HCT116 (cell line): ENCODE measurements at regions not wholly inside any gene's neighbourhood (a gene's known extent, or its start where the extent isn't known, plus 50 kb on each side); places are given as distances from the start of the nearest gene placed in this dataset.
"Not testable (repeated sequence)": the region's sequence is repeated elsewhere in the genome, so short reads cannot be mapped to it uniquely, and the experiment has no call there.

Source experiments
- ATAC-seq: fragments of 200-7000 bp; cut with Tn5 transposase; 2 replicates; pipeline ENCODE4 v1.9.1; 2020; ENCODE audit warnings: mild to moderate bottlenecking, moderate library complexity
- BruUV-seq: library from RNA; stranded (reverse); fragments of 400-500 nt; replicated peaks from 2 replicates; lab custom pipeline; 2021; lab: Mats Ljungman, UMichigan
- CTCF ChIA-PET: fragments of 300-600 bp; sonication (Branson Sonifier 250); formaldehyde crosslinking; loops from one replicate; lab custom pipeline; 2021; ENCODE audit warnings: antibody characterized with exemption; lab: Charles Lee
- POLR2A ChIA-PET: fragments of 300-600, 350-600 bp; sonication (Branson Sonifier 250); formaldehyde crosslinking; loops from one replicate; lab custom pipeline; 2021; ENCODE audit warnings: antibody characterized with exemption; lab: Charles Lee
- RAD21 ChIA-PET, 2 experiments: fragments of 300-600 bp; sonication (Branson Sonifier 250); formaldehyde crosslinking; loops; one replicate each; lab custom pipeline; 2023; ENCODE audit warnings: low total read pairs in 2 of 2; ENCODE audit not compliant: uncharacterized antibody in 2 of 2, unreplicated experiment in 2 of 2, low non-redundant PET in 1 of 2; lab: Charles Lee
- DNase-seq: peaks from one replicate; pipeline ENCODE4 v3.0.0-alpha.2; 2010; ENCODE audit warnings: low read depth, low spot score
- H2AFZ ChIP-seq: fragments of 200-600 bp; shearing (Covaris generic), sonication (generic); 2 replicates; pipeline ENCODE4 v1.6.1; 2017; ENCODE audit warnings: low read depth, mixed run types, mixed read lengths, antibody characterized with exemption, low read length; ENCODE audit not compliant: poor library complexity, severe bottlenecking
- H3K27ac ChIP-seq: 2 replicates; pipeline ENCODE4 v1.5.1; 2012; ENCODE audit warnings: low read depth, low read length
- H3K27me3 ChIP-seq: fragments of 200-600 bp; sonication (generic); 2 replicates; pipeline ENCODE4 v1.6.1; 2016; ENCODE audit warnings: mixed run types, low read length, mixed read lengths; ENCODE audit not compliant: insufficient read depth
- H3K36me3 ChIP-seq, 2 experiments: fragments of 200-500 bp in 1 of 2; fragments of 200-600 bp in 1 of 2; sonication (Bioruptor generic) in 1 of 2; sonication (generic) in 1 of 2; 2 replicates each; pipeline versions ENCODE4 v1.5.1 to v1.6.1; 2014 to 2016; ENCODE audit warnings: low read length in 2 of 2, inconsistent platforms in 1 of 2, mixed read lengths in 1 of 2, mixed run types in 1 of 2; ENCODE audit not compliant: insufficient read depth in 2 of 2, control insufficient read depth in 1 of 2
- H3K4me1 ChIP-seq, 2 experiments: fragments of 200-600 bp in 1 of 2; sonication (generic) in 1 of 2; 2 replicates each; pipeline versions ENCODE4 v1.5.1 to v1.6.1; 2012 to 2017; ENCODE audit warnings: low read length in 2 of 2, inconsistent platforms in 1 of 2, mild to moderate bottlenecking in 1 of 2, mixed read lengths in 1 of 2, mixed run types in 1 of 2, moderate library complexity in 1 of 2; ENCODE audit not compliant: insufficient read depth in 2 of 2, control insufficient read depth in 1 of 2
- H3K4me2 ChIP-seq: fragments of 200-600 bp; sonication (generic); 2 replicates; pipeline ENCODE4 v1.6.1; 2017; ENCODE audit warnings: mixed run types, low read length, mixed read lengths
- H3K4me3 ChIP-seq, 2 experiments: fragments of 200-600 bp in 1 of 2; sonication (generic) in 1 of 2; replicated peaks in 1 of 2; 2 replicates each; pipeline ENCODE4 v1.5.1; 2011 to 2016; ENCODE audit warnings: low read length in 2 of 2, control low read depth in 1 of 2, low read depth in 1 of 2, mild to moderate bottlenecking in 1 of 2, mixed read lengths in 1 of 2, mixed run types in 1 of 2
- H3K79me2 ChIP-seq: fragments of 200-600 bp; sonication (generic); 2 replicates; pipeline ENCODE4 v1.6.1; 2017; ENCODE audit warnings: mild to moderate bottlenecking, mixed run types, low read length, moderate library complexity, mixed read lengths; ENCODE audit not compliant: insufficient read depth
- H3K9ac ChIP-seq: fragments of 200-600 bp; sonication (generic); 2 replicates; pipeline ENCODE4 v1.6.1; 2016; ENCODE audit warnings: low read length, mixed read lengths
- H3K9me2 ChIP-seq: fragments of 200-600 bp; sonication (generic), shearing (Covaris generic); 2 replicates; pipeline ENCODE4 v1.6.1; 2017; ENCODE audit warnings: mixed run types, mild to moderate bottlenecking, moderate library complexity; ENCODE audit not compliant: insufficient read depth
- H3K9me3 ChIP-seq, 2 experiments: fragments of 200-500 bp in 1 of 2; fragments of 200-600 bp in 1 of 2; sonication (Bioruptor generic) in 1 of 2; sonication (generic) in 1 of 2; 2 replicates each; pipeline ENCODE4 v1.6.1; 2014 to 2017; ENCODE audit warnings: low read length in 2 of 2, mixed read lengths in 2 of 2, inconsistent platforms in 1 of 2, low read depth in 1 of 2, mild to moderate bottlenecking in 1 of 2, mixed run types in 1 of 2, moderate library complexity in 1 of 2; ENCODE audit not compliant: control insufficient read depth in 1 of 2, insufficient read depth in 1 of 2
- H4K20me1 ChIP-seq: fragments of 200-600 bp; sonication (generic), shearing (Covaris generic); 2 replicates; pipeline ENCODE4 v1.6.1; 2017; ENCODE audit warnings: mixed run types, mild to moderate bottlenecking, moderate library complexity; ENCODE audit not compliant: insufficient read depth
- ATF3 ChIP-seq: IDR thresholded peaks from 2 replicates; pipeline ENCODE4 v1.6.1; 2012
- CEBPB ChIP-seq: IDR thresholded peaks from 2 replicates; pipeline ENCODE4 v1.6.1; 2012; ENCODE audit warnings: low read depth
- CTCF ChIP-seq, 3 experiments: fragments of 200-600 bp in 1 of 3; sonication (generic) in 1 of 3; IDR thresholded peaks in 2 of 3; conservative IDR thresholded peaks in 1 of 3; 2 replicates each; pipeline ENCODE4 v1.5.1; 2012 to 2017; ENCODE audit warnings: low read depth in 2 of 3, low read length in 2 of 3, antibody characterized with exemption in 1 of 3, borderline replicate concordance in 1 of 3, control low read depth in 1 of 3, mild to moderate bottlenecking in 1 of 3, mixed read lengths in 1 of 3, mixed run types in 1 of 3, moderate library complexity in 1 of 3; ENCODE audit not compliant: insufficient read depth in 1 of 3
- ELF1 ChIP-seq: IDR thresholded peaks from 2 replicates; pipeline ENCODE4 v1.6.1; 2012; ENCODE audit warnings: low read depth, borderline replicate concordance
- EZH2phosphoT487 ChIP-seq: fragments of 200-600 bp; IDR thresholded peaks from 2 replicates; pipeline ENCODE4 v1.6.1; 2018; ENCODE audit warnings: antibody characterized with exemption, borderline replicate concordance
- JUND ChIP-seq: IDR thresholded peaks from 2 replicates; pipeline ENCODE4 v1.6.1; 2012
- POLR2A ChIP-seq: IDR thresholded peaks from 2 replicates; pipeline ENCODE4 v1.7.0; 2011; ENCODE audit warnings: borderline replicate concordance; ENCODE audit not compliant: insufficient read depth, insufficient read length; ENCODE audit errors: extremely low read depth
- POLR2AphosphoS5 ChIP-seq: IDR thresholded peaks from 2 replicates; pipeline ENCODE4 v1.6.1; 2011; ENCODE audit warnings: mild to moderate bottlenecking, low read depth, low read length, moderate library complexity
- REST ChIP-seq: IDR thresholded peaks from 2 replicates; pipeline ENCODE4 v1.6.1; 2012; ENCODE audit warnings: low read depth
- SIN3A ChIP-seq: IDR thresholded peaks from 2 replicates; pipeline ENCODE4 v1.6.1; 2012; ENCODE audit warnings: low read depth
- SP1 ChIP-seq: IDR thresholded peaks from 2 replicates; pipeline ENCODE4 v1.6.1; 2012; ENCODE audit warnings: low read depth
- SRF ChIP-seq: IDR thresholded peaks from 2 replicates; pipeline ENCODE4 v1.6.1; 2012; ENCODE audit warnings: low read depth
- TCF7L2 ChIP-seq: IDR thresholded peaks from 2 replicates; pipeline ENCODE4 v1.7.0; 2011; ENCODE audit warnings: borderline replicate concordance, inconsistent platforms; ENCODE audit not compliant: insufficient read depth, insufficient read length; ENCODE audit errors: extremely low read depth
- YY1 ChIP-seq: IDR thresholded peaks from 2 replicates; pipeline ENCODE4 v1.6.1; 2011; ENCODE audit warnings: low read length, low read depth, moderate library complexity, mild to moderate bottlenecking; ENCODE audit not compliant: insufficient replicate concordance; ENCODE audit errors: extremely low read depth
- ZFX ChIP-seq: fragments of 450-650 bp; IDR thresholded peaks from 2 replicates; pipeline ENCODE4 v1.6.1; 2017
- intact Hi-C: fragments of 100-400 bp; cut with micrococcal nuclease; formaldehyde crosslinking; loops from 2 replicates; pipeline ENCODE4 v1.10.0; 2022

- no peaks in the 10 kb centered on the region for H3K9me3 ChIP-seq
- H3K4me3 ChIP-seq: no peak overlapping the region
- peaks cover 0 to 6% of the 10 kb centered on the region in 2 experiments; a peak in 2 of 4 replicates for H3K4me1 ChIP-seq
- no peak overlapping the region for H2AFZ ChIP-seq
- H4K20me1 ChIP-seq: no peaks in the 10 kb centered on the region
- no peaks in the 10 kb centered on the region for H3K9me2 ChIP-seq
- H3K27ac ChIP-seq: no peak overlapping the region
- H3K27me3 ChIP-seq: no peaks in the 10 kb centered on the region
- ChIA-PET POLR2A (no interaction called here), RAD21 (no interaction called here)
- H3K4me2 ChIP-seq: no peak overlapping the region
- ATAC-seq: no peak
- no peak for TF ChIP-seq EZH2phosphoT487
- no peak for TF ChIP-seq POLR2AphosphoS5
- no peak for TF ChIP-seq ATF3
- TF ChIP-seq CTCF (IDR thresholded peaks at IDR 0.05 in 2 of 3, conservative IDR thresholded peaks at IDR 0.05 in 1 of 3; ENCODE audit: borderline replicate concordance in 1 of 3, insufficient read depth in 1 of 3, low read depth in 2 of 3, low read length in 2 of 3): no peak
- TF ChIP-seq CEBPB: no peak
- no peak for TF ChIP-seq JUND
- TF ChIP-seq ELF1: no peak
- TF ChIP-seq YY1: no peak
- no peak for TF ChIP-seq SRF
- no peak for TF ChIP-seq SIN3A
- TF ChIP-seq SP1: no peak
- no peak for TF ChIP-seq ZFX
- TF ChIP-seq TCF7L2: no peak
- TF ChIP-seq POLR2A: no peak
- TF ChIP-seq REST: no peak
- TF ChIP-seq, all 23 proteins: peak for 0
- no peak for DNase-seq
- CTCF ChIA-PET: no interaction called here
- intact Hi-C loops: no loop called here
- no TSS peak for BruUV-seq
- Histone ChIP-seq H3K36me3 (no peaks in the 10 kb centered on the region), H3K79me2 (no peaks in the 10 kb centered on the region), H3K9ac (no peak overlapping the region)
Measured at GRCh38 chr6:27642744-27643456, 170.0 kb upstream of the ZNF184 start.

- H3K4me1 ChIP-seq: peaks cover 3 to 15% of the 10 kb centered on the region in 2 experiments; a peak in 1 of 4 replicates
- RAD21 ChIA-PET, H3K9ac ChIP-seq, H3K4me3 ChIP-seq, ATAC-seq, H2AFZ ChIP-seq, H3K4me2 ChIP-seq, POLR2A ChIA-PET, H3K36me3 ChIP-seq, H4K20me1 ChIP-seq, H3K27ac ChIP-seq, H3K9me2 ChIP-seq, CTCF ChIA-PET, intact Hi-C loops, H3K9me3 ChIP-seq, H3K79me2 ChIP-seq, H3K27me3 ChIP-seq, BruUV-seq, DNase-seq: not testable (repeated sequence)
Measured at GRCh38 chr6:27635886-27636285, 163.0 kb upstream of the ZNF184 start.
